T-helper 17 cell (primary cell): ENCODE measurements at regions not wholly inside any gene's neighbourhood (a gene's known extent, or its start where the extent isn't known, plus 50 kb on each side); places are given as distances from the start of the nearest gene placed in this dataset.

Experiments
- ATAC-seq: fragments of 150-1000 bp; cut with Tn5 transposase; 2 replicates; pipeline ENCODE4 v1.10.0; 2021; ENCODE audit warnings: mild to moderate bottlenecking, moderate library complexity
- DNase-seq, 3 donors: peaks; one replicate each; pipeline versions ENCODE4 v3.0.0 to v3.0.0-alpha.2; 2020 to 2021
- H3K9me3 ChIP-seq: one replicate; pipeline ENCODE4 v1.7.0; 2013; ENCODE audit warnings: low read length, mild to moderate bottlenecking; ENCODE audit not compliant: control insufficient read depth, poor library complexity, severe bottlenecking
- H3K27ac Mint-ChIP-seq: one replicate; pipeline ENCODE4 v1.8.0; 2022; ENCODE audit warnings: mild to moderate bottlenecking, moderate library complexity, mixed read lengths
- H3K27me3 Mint-ChIP-seq: one replicate; pipeline ENCODE4 v1.8.0; 2022; ENCODE audit warnings: mixed read lengths
- H3K36me3 Mint-ChIP-seq: one replicate; pipeline ENCODE4 v1.8.0; 2022; ENCODE audit warnings: low read depth, mixed read lengths
- H3K4me1 Mint-ChIP-seq: one replicate; pipeline ENCODE4 v1.8.0; 2022; ENCODE audit warnings: mild to moderate bottlenecking, mixed read lengths
- H3K4me3 Mint-ChIP-seq: one replicate; pipeline ENCODE4 v1.8.0; 2022; ENCODE audit warnings: mild to moderate bottlenecking, moderate library complexity, mixed read lengths

DNA sequence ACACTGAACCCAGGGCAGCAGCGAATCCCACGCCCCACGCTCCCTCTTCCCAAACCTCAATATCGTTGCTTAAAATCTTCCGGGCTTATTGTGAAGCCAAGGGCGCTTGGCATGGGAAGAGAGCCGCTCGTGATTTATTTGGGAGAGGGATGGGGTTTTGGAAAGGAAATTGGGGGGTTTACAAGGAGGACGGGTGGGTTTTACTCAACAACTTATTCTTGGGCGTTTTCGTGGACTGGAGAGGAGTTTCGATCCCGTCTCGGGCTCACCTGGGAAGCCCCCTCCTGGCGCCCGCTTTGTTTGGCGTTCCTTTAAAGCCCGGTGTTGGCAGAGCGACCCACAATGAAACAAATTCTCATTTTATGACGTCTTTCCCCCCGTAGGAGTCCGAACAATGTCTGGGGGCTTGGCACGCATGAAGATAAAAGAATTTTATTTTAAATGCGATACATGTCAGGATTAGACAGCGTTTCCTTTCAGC, 135.3 kb downstream of the INSIG2 start:
- no peaks in the 10 kb centered on the region for H3K9me3 ChIP-seq
- Mint-ChIP-seq H3K27ac (peak overlapping the region; percentile 71), H3K4me3 (peak overlapping the region; percentile 84), H3K4me1 (peaks cover 18% of the 10 kb centered on the region), H3K27me3 (peaks cover 84% of the 10 kb centered on the region), H3K36me3 (peaks cover 5% of the 10 kb centered on the region)
- ATAC-seq: peak; percentile 9
- no peak for DNase-seq

DNA sequence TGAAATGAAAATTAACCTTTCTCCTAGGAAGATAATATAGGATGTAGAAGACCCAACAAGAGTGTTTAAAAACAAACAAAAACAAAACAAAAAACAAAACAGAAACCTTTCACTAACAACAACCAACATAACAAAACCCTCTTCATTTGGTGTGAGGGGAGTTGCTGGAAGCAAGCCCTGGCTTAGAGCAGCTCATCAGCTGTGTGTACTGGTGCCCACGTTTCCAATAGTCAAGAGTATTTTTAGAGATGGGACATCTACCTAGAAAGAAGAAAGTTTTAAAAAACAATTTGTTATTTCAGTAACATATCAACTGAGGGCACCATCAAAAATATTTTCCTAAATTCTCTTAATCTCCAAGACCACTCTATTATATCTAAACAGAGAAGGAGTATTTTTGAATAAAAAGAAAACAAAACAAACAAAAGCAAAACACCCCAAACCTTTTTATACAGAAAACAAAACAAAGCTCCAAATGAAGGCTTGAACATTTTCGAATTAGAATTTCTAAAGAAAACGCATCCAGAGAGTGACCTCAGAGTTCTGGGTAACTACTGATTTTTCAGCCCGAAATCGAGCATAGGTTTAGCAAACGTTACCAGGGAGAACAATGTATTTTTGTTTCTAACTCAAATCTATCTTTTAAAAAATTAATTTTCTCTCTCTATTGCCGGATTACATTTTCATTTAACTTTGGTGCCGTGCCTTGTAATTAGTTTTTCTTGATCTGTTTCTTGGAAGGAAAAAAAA, 134.6 kb downstream of the INSIG2 start:
- peaks cover 5% of the 10 kb centered on the region for H3K36me3 Mint-ChIP-seq
- H3K27ac Mint-ChIP-seq: no peak overlapping the region
- peaks cover 77% of the 10 kb centered on the region for H3K27me3 Mint-ChIP-seq
- H3K4me3 Mint-ChIP-seq: peak overlapping the region; percentile 84
- ATAC-seq: no peak
- H3K9me3 ChIP-seq: no peaks in the 10 kb centered on the region
- peaks cover 18% of the 10 kb centered on the region for H3K4me1 Mint-ChIP-seq
- DNase-seq: no peak

DNA sequence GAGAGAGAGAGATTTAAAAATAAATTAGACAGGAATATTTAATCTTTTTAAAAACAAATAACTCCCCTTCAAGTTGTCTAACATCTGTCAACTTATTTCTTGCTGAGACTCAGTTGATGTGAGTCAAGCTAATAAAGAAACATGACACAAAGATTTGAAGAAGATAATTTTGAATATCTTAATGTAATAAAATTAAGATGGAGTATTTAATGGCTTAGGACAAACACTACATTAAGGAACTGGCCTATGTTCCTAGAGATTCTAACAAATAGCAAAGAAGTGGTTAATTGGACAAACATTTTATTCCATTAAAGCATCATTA, 134.0 kb downstream of the INSIG2 start:
- Mint-ChIP-seq H3K4me3 (peak overlapping the region; percentile 19), H3K27me3 (peaks cover 71% of the 10 kb centered on the region), H3K27ac (no peak overlapping the region), H3K4me1 (peaks cover 18% of the 10 kb centered on the region), H3K36me3 (peaks cover 5% of the 10 kb centered on the region)
- ATAC-seq: no peak
- no peaks in the 10 kb centered on the region for H3K9me3 ChIP-seq
- no peak for DNase-seq

GRCh38 chr2:118221536-118222272, 133.4 kb downstream of the INSIG2 start:
- Mint-ChIP-seq H3K27me3 (peaks cover 70% of the 10 kb centered on the region), H3K4me3 (peak overlapping the region; percentile 19), H3K4me1 (peaks cover 18% of the 10 kb centered on the region), H3K36me3 (peaks cover 5% of the 10 kb centered on the region), H3K27ac (peak overlapping the region; percentile 16)
- H3K9me3 ChIP-seq: no peaks in the 10 kb centered on the region
- ATAC-seq: peak; percentile 82
- peak in 1 of 3 donors; percentile 19 for DNase-seq

DNA sequence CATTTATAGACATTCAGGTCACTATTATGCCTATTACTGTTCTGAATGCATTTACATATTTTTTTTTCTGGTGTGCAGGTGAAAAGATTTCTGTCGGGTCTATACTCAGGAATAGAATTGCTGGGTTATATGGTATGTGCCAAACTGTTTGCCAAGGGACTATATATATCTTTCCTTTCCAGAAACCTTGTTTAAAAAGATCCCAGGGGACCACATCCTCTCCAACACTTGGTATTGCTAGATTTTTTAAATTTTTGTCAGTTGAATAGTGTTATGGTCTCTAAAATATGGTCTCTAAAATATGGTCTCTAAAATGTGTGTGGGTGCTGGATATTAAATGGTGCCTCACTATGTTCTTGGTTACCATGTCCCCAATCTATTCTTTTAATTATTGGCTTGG, 131.3 kb downstream of the INSIG2 start:
- Mint-ChIP-seq H3K4me3 (no peak overlapping the region), H3K27ac (no peak overlapping the region), H3K36me3 (peaks cover 3% of the 10 kb centered on the region), H3K4me1 (peaks cover 11% of the 10 kb centered on the region), H3K27me3 (peaks cover 65% of the 10 kb centered on the region)
- ATAC-seq (no peak), DNase-seq (no peak)
- H3K9me3 ChIP-seq: no peaks in the 10 kb centered on the region

DNA sequence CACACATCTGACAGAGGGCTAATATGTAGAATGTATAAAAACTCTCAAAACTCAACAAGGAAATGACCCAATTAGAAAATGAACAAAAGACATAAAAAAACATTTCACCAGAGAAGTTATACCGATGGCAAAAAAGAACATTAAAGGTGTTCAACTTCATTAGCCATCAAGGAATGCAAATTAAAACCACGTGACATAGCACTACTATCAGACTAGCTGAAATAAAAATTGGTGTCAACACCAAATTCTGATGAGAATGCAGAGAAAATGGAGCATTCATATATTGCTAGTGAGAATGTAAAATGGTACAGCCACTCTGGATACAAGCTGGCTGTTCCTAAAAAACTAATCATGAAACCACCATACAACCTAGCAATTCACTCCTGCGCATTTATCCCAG, 128.0 kb downstream of the INSIG2 start:
- Mint-ChIP-seq H3K4me1 (peaks cover 2% of the 10 kb centered on the region), H3K27me3 (peaks cover 60% of the 10 kb centered on the region), H3K27ac (no peak overlapping the region), H3K4me3 (no peak overlapping the region), H3K36me3 (peaks cover 3% of the 10 kb centered on the region)
- ATAC-seq (no peak), DNase-seq (no peak)
- no peaks in the 10 kb centered on the region for H3K9me3 ChIP-seq

DNA sequence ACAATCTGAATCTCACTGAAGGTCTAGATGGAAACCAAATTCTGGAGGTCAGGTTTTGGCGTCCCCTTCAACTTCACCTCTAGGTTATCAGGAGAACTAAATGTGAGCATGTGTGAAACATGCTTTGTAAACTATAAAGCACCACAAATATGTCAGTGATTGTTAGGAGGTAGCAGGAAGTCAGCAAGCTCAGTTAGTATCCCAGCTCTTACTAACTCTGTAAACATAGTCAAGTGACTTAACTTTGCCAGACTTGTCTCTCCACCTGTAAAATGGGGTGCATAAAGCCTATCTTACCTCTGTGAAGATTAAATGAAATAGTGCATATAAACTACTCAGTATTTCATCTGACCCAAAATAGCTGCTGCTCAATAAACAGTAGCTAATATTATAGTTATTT, 121.5 kb downstream of the INSIG2 start:
- no peaks in the 10 kb centered on the region for H3K9me3 ChIP-seq
- DNase-seq (no peak), ATAC-seq (no peak)
- H3K4me1 Mint-ChIP-seq: peaks cover 3% of the 10 kb centered on the region
- H3K36me3 Mint-ChIP-seq: peaks cover 4% of the 10 kb centered on the region
- H3K4me3 Mint-ChIP-seq: no peak overlapping the region
- no peak overlapping the region for H3K27ac Mint-ChIP-seq
- H3K27me3 Mint-ChIP-seq: peaks cover 83% of the 10 kb centered on the region

DNA sequence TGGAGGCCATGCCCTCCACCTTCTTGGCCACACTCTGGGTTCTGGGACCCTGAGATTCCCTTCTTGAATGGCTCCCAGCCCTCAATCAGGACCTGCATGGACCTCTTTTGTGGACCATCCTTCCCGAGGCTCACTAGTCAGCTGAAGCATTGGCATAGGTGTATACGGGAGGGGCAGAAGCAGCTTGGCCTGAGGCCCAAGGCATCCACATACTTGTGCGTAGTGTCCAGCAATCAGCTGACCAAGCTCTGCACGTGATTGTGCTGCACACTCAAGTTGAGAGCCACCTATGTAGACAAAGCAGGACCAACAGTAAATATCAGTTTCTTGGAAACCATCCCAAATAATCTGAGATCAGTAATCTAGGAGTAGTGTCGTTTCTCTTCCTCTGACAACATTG, 119.6 kb downstream of the INSIG2 start:
- H3K9me3 ChIP-seq: no peaks in the 10 kb centered on the region
- DNase-seq (no peak), ATAC-seq (no peak)
- H3K4me1 Mint-ChIP-seq: peaks cover 6% of the 10 kb centered on the region
- no peak overlapping the region for H3K4me3 Mint-ChIP-seq
- H3K27me3 Mint-ChIP-seq: peaks cover 88% of the 10 kb centered on the region
- H3K27ac Mint-ChIP-seq: no peak overlapping the region
- H3K36me3 Mint-ChIP-seq: peaks cover 4% of the 10 kb centered on the region

DNA sequence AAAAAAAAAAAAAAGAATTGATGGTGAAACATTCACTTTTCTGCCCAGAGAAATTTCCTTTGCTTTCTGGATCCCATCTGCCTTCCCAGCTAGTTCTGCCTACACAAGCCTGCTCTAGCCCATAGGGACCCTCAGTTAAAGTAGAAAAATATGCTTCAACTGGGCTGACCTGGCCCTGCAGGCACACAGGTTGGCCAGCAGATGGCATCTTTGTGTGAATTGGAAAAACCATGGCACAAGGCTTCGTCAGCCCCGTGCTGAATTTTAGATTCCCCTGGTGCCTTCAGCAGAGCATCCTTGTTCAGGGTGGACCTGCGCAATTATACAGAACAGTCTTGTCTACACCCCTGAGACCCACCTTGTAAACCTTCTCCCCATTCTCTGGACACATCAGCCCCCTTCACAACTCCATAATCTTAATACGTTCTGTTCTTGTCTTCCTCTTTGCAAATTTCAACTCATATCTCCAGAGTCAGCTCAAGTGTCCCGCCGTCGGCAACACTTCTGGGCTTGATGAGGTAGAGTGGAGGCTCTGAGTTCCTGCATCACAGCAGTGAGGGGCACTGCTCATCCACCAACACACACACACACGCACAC, 114.5 kb downstream of the INSIG2 start:
- Mint-ChIP-seq H3K4me3 (peak overlapping the region; percentile 78), H3K27ac (no peak overlapping the region), H3K27me3 (peaks cover 64% of the 10 kb centered on the region), H3K4me1 (peaks cover 7% of the 10 kb centered on the region), H3K36me3 (no peaks in the 10 kb centered on the region)
- no peaks in the 10 kb centered on the region for H3K9me3 ChIP-seq
- ATAC-seq (peak; percentile 93), DNase-seq (peak; percentile 19 to 34 (median 29))

- H3K9me3 ChIP-seq: no peaks in the 10 kb centered on the region
- Mint-ChIP-seq H3K27ac (no peak overlapping the region), H3K36me3 (no peaks in the 10 kb centered on the region), H3K4me3 (no peak overlapping the region), H3K4me1 (peaks cover 9% of the 10 kb centered on the region), H3K27me3 (peaks cover 23% of the 10 kb centered on the region)
- DNase-seq (no peak), ATAC-seq (no peak)
Observed at GRCh38 chr2:118198268-118198667, 110.0 kb downstream of the INSIG2 start.

DNA sequence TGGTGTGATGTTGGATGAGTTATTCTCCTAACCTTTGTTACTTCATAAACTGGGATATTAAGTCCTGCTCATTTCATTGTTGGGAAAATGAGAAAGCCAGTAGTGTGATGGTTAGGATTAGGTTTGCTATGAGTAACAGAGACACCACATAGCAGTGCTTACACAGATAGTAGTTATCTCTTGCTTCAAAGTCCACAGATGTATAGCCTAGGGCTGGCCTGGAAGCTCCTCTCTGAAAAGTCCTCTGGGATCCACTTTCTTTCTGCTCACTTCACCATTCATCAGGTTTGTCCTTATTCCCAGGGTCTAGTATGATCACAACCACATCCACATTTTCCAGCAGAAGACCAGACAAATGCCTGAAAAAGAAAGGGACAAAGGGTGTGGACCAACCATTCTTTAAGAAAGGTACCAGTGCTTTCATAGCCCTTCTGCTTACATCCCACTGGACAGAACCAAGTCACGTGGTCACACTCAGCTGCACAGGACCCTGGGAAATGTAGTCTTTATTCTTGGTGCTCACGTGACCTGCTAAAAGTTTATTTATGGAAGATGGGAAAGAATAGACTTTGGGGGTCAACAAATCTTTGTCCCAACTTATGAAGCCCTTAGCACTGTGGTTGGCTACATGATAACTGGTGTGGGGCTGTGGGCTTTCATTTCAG, 108.9 kb downstream of the INSIG2 start:
- H3K4me3 Mint-ChIP-seq: no peak overlapping the region
- peaks cover 15% of the 10 kb centered on the region for H3K27me3 Mint-ChIP-seq
- DNase-seq (no peak), ATAC-seq (no peak)
- H3K27ac Mint-ChIP-seq: no peak overlapping the region
- no peaks in the 10 kb centered on the region for H3K9me3 ChIP-seq
- peaks cover 4% of the 10 kb centered on the region for H3K4me1 Mint-ChIP-seq
- H3K36me3 Mint-ChIP-seq: no peaks in the 10 kb centered on the region

DNA sequence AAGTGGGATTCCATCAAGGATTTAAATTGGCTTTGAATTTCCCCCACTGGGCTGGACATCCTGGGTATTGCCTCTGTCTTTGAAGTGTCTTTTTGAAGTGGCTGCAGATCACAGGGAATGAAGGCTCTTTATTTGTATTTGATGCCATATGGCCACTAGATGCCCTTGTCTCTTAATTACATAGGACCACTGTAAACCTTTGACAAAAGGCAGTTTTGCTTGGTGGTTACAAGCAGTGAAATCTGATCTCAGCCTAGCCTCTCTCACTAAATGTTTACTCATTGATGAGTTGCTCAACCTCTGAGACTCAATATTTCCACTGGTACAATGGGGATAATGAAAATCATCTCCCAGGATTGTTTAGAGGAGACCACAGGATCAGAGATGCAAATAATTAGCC, 102.2 kb downstream of the INSIG2 start:
- Mint-ChIP-seq H3K4me3 (no peak overlapping the region), H3K36me3 (no peaks in the 10 kb centered on the region), H3K4me1 (peaks cover 15% of the 10 kb centered on the region), H3K27me3 (peaks cover 10% of the 10 kb centered on the region), H3K27ac (no peak overlapping the region)
- no peak for DNase-seq
- H3K9me3 ChIP-seq: no peaks in the 10 kb centered on the region
- ATAC-seq: no peak

GRCh38 chr2:118186858-118187254, 98.6 kb downstream of the INSIG2 start:
- Mint-ChIP-seq H3K4me3 (peak overlapping the region; percentile 96), H3K27me3 (peaks cover 10% of the 10 kb centered on the region), H3K36me3 (no peaks in the 10 kb centered on the region), H3K27ac (peak overlapping the region; percentile 97), H3K4me1 (peaks cover 21% of the 10 kb centered on the region)
- no peak for ATAC-seq
- H3K9me3 ChIP-seq: no peaks in the 10 kb centered on the region
- no peak for DNase-seq
